AG09309 (cell line): ENCODE measurements at regions not wholly inside any gene's neighbourhood (a gene's known extent, or its start where the extent isn't known, plus 50 kb on each side); places are given as distances from the start of the nearest gene placed in this dataset.

ENCODE experiments used
- DNase-seq: peaks from one replicate; pipeline ENCODE4 v3.0.0-alpha.2; 2010; ENCODE audit warnings: low read depth
- H3K4me3 ChIP-seq: 2 replicates; pipeline ENCODE4 v1.5.1; 2011; ENCODE audit warnings: mild to moderate bottlenecking, low read depth, low read length, moderate library complexity; ENCODE audit not compliant: control insufficient read depth
- TF ChIP-seq, protein P1 (sequence below): IDR thresholded peaks from 2 replicates; pipeline ENCODE4 v1.5.1; 2011; ENCODE audit warnings: mild to moderate bottlenecking, low read depth, low read length, inconsistent platforms; ENCODE audit not compliant: insufficient read depth, control insufficient read depth; ENCODE audit errors: missing control alignments

DNA sequence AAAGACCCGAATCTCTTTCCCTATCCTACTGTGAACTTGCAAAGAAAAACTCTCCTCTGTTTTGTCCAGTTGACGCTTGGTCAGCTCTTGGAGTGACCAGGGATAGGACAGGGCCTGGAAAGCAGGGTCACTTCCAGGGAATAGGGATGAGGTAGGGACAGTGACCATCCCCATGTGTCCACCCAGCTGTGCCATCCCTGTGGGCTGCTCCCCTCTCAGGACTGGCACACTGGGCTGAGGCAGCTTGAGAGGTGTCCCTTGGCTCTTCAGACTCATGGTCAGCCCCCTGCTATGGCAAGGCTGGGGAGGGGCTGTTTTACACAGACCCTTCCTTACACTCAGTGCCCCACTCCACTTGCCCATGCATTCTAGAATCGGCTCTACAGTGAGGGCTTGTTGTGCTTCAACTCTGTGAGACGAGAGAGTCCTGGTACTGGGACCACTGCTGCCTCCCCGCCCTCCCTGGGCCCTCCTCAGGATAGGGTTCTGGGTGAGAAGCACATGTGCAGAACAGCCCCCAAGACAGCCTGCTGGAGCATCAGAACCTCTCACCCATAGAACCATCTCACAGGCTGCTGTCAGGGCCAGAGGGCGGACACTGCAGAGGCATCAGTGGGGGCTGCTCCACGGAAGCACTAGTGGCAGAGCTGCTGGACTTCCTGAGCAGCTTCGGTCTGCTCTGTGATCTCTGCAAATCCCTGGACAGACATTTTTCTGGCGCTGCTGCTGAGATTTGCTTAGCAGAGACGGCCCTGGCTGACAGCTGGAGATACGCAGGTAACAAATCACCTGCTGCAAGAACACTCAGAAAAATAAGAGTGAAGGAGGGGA, 202.8 kb upstream of the CXCL12 start:
- TF ChIP-seq, protein P1, sequence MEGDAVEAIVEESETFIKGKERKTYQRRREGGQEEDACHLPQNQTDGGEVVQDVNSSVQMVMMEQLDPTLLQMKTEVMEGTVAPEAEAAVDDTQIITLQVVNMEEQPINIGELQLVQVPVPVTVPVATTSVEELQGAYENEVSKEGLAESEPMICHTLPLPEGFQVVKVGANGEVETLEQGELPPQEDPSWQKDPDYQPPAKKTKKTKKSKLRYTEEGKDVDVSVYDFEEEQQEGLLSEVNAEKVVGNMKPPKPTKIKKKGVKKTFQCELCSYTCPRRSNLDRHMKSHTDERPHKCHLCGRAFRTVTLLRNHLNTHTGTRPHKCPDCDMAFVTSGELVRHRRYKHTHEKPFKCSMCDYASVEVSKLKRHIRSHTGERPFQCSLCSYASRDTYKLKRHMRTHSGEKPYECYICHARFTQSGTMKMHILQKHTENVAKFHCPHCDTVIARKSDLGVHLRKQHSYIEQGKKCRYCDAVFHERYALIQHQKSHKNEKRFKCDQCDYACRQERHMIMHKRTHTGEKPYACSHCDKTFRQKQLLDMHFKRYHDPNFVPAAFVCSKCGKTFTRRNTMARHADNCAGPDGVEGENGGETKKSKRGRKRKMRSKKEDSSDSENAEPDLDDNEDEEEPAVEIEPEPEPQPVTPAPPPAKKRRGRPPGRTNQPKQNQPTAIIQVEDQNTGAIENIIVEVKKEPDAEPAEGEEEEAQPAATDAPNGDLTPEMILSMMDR, result no peak
- no peak for DNase-seq
- no peak overlapping the region for H3K4me3 ChIP-seq

DNA sequence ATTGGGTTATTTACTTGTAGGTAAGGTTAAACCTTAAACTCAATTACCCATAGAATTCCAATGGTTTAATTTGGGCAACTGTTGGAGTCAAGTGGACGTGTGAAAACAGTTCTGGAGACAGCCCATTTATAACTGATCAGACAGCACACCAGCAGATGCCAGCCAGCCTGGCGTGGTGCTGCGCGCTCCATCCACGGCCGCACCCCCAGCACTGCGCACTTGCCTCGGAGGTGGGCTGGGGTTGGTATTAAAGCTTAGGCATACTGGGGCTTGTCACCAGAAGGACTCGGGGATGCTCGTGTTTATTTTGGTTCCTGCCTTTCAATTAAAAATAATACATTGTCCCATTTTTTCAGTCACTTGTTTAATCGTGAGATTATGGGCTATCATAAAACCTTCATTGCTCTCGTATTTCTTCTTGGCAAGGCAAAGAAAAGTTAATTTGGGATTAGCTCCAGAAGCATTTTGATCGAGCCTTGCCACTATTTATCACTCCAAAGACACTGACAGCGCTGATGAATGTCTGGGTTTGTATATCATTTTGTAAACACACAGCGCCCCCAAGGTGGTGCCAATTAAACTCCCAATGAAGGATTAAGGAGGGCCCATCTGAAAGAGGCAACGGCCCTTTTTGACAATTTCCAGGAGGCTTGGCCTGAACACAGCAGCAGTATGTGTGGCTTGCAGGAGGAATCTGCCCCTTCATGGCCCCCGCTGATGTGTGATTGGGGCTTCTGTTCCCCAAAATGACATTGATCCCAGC, 204.5 kb upstream of the CXCL12 start:
- H3K4me3 ChIP-seq, result no peak overlapping the region
- DNase-seq, result no peak
- TF ChIP-seq, protein P1, result no peak

DNA sequence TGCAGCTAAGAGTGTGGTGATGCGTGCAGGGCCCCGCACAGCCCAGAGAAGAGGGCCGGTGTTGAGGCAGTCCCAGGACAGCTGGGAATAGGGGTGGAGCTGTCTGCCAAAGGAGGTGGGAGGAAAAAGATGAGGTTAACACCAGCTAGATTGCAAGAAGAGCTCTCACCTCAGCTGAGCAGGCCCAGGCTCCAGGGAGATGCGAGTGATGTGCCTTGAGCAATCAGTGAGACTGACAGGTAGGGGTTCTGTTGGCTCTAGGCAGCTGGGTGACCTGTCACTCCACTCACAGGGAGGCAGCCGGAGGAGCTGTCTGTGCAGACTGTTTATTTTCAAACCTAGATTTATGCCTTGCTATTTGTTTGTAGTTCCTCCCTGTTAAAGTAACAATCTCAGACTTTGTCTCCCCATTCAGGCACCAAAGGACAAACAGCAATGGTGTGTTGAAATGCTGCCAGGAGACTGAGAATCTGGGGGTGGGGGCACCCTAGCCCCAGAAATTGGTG, 205.1 kb upstream of the CXCL12 start:
- no peak overlapping the region for H3K4me3 ChIP-seq
- DNase-seq, result no peak
- TF ChIP-seq, protein P1, result no peak

DNA sequence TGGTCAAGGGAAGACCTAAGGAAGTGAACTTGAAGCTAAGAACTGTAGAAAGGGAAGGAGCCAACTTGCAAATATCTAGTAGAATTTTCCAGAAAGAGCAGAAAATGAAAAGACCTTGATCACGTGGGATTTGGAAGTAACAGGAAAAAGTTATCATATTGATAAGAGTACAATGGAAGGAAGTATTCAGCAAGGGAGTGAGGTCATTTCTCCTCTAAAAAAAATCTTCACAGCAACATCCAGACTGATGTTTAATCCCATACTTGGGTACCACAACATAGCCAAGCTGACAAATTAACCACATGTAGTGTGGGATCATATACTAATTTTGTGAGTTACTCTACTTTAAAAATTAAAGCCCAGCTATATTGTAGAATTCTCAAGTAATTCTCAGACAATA, 207.0 kb upstream of the CXCL12 start:
- H3K4me3 ChIP-seq, result no peak overlapping the region
- no peak for DNase-seq
- TF ChIP-seq, protein P1, result no peak

DNA sequence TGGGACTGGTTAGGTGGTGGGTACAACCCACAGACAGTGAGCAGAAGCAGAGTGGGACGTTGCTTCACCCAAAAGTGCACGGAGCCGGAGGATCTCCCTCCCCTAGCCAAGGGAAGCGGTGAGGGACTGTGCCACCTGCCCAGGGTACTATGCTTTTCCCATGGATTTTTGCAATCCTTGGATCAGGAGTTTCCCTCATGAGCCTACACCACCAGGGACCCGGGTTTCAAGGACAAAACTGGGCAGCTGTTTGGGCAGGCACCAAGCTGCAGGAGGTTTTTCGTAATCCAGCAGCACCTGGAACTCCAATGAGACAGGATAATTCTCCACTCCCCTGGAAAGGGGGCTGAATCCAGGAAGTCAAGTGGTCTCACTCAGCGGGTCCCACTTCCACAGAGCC, 209.1 kb upstream of the CXCL12 start:
- H3K4me3 ChIP-seq, result no peak overlapping the region
- TF ChIP-seq, protein P1, result no peak
- DNase-seq, result no peak

DNA sequence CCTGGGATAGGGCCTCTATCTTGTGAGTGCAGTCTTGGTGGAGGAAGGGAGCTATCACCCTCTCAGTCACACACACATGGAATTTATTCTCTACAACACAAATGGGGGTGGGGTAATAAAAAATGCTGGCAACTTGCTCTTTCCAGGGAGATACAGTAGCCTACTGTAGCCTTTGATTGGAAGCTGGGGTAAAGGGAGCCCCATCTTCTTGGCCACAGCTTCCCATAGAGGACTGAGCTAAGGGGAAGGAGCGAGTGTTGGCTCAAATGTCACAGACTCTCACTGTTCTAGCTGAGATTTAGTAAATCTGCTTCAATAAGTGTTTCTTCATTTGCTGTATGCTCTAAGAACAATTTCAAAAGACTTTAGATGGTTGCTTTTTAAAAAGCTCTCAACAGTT, 222.2 kb upstream of the CXCL12 start:
- DNase-seq, result no peak
- TF ChIP-seq, protein P1, result no peak
- H3K4me3 ChIP-seq, result no peak overlapping the region
